ENCODE measurements at regions not wholly inside any gene's neighbourhood (a gene's known extent, or its start where the extent isn't known, plus 50 kb on each side); places are given as distances from the start of the nearest gene placed in this dataset.

GRCh38 chr1:57599236-57599994 lies 175.6 kb upstream of the DAB1 start:
- TF ChIP-seq CTCF (conservative IDR thresholded peaks at IDR 0.05 in 1 of 2, IDR thresholded peaks at IDR 0.05 in 1 of 2; ENCODE audit: low read depth in 1 of 2, low read length in 2 of 2) = no peak
- no peak for TF ChIP-seq EZH2 (IDR thresholded peaks at IDR 0.05; ENCODE audit: low read length, missing control alignments)
